ENCODE measurements at regions not wholly inside any gene's neighbourhood (a gene's known extent, or its start where the extent isn't known, plus 50 kb on each side); places are given as distances from the start of the nearest gene placed in this dataset.
A peak's percentile ranks its signal among the peaks of the same experiment; 100 is the strongest.

GRCh38 chr1:230577537-230577936 lies 64.7 kb upstream of the COG2 start:
- no peak for DNase-seq (ENCODE audit: low read depth)
- no peak for TF ChIP-seq CTCF (IDR thresholded peaks at IDR 0.05; ENCODE audit: insufficient read depth, low read depth, low read length)

GRCh38 chr1:230575886-230576500 lies 66.3 kb upstream of the COG2 start:
- no peak overlapping the region for H3K4me3 ChIP-seq (ENCODE audit: low read depth, low read length)
- no peak for DNase-seq (ENCODE audit: low read depth)
- no peak for TF ChIP-seq CTCF (IDR thresholded peaks at IDR 0.05; ENCODE audit: insufficient read depth, low read depth, low read length)

More at GRCh38 chr1:230577537-230577936, 64.7 kb upstream of the COG2 start:
- no peak overlapping the region for H3K4me3 ChIP-seq (ENCODE audit: low read depth, low read length)

- DNase-seq (ENCODE audit: low read depth), result no peak
Measured at GRCh38 chr1:230574502-230574901, 67.8 kb upstream of the COG2 start.

GRCh38 chr1:230573658-230574057 lies 68.6 kb upstream of the COG2 start:
- no peak overlapping the region for H3K4me3 ChIP-seq (ENCODE audit: low read depth, low read length)
- TF ChIP-seq CTCF (IDR thresholded peaks at IDR 0.05; ENCODE audit: insufficient read depth, low read depth, low read length), result no peak
- DNase-seq (ENCODE audit: low read depth), result no peak

More at GRCh38 chr1:230574502-230574901, 67.8 kb upstream of the COG2 start:
- H3K4me3 ChIP-seq (ENCODE audit: low read depth, low read length), result no peak overlapping the region
- no peak for TF ChIP-seq CTCF (IDR thresholded peaks at IDR 0.05; ENCODE audit: insufficient read depth, low read depth, low read length)

- TF ChIP-seq CTCF (IDR thresholded peaks at IDR 0.05; ENCODE audit: insufficient read depth, low read depth, low read length), result no peak
- no peak overlapping the region for H3K4me3 ChIP-seq (ENCODE audit: low read depth, low read length)
- peak; percentile 33 for DNase-seq (ENCODE audit: low read depth)
Measured at GRCh38 chr1:230572121-230573105, 69.9 kb upstream of the COG2 start.

- H3K4me3 ChIP-seq (ENCODE audit: low read depth, low read length), result no peak overlapping the region
- TF ChIP-seq CTCF (IDR thresholded peaks at IDR 0.05; ENCODE audit: insufficient read depth, low read depth, low read length), result no peak
- peak; percentile 20 for DNase-seq (ENCODE audit: low read depth)
Measured at GRCh38 chr1:230570724-230571360, 71.4 kb upstream of the COG2 start.

Measured in fibroblast of villous mesenchyme (primary cell).